GM12878 (cell line): ENCODE measurements at regions not wholly inside any gene's neighbourhood (a gene's known extent, or its start where the extent isn't known, plus 50 kb on each side); places are given as distances from the start of the nearest gene placed in this dataset.

Experiments used
- ATAC-seq: fragments of 200-7000 bp; cut with Tn5 transposase; 3 replicates; pipeline ENCODE4 v1.9.1; 2020; ENCODE audit warnings: mild to moderate bottlenecking, moderate library complexity
- BruUV-seq: library from RNA; stranded (reverse); fragments of 400-500 nt; replicated peaks from 2 replicates; lab custom pipeline; 2021; lab: Mats Ljungman, UMichigan
- CTCF ChIA-PET: fragments of 300-600 bp; sonication (Branson Sonifier 250); formaldehyde crosslinking; extraction: SDS; loops from one replicate; lab custom pipeline; 2021; ENCODE audit warnings: inconsistent platforms; lab: Yijun Ruan, JAX
- POLR2A ChIA-PET: fragments of 350-600 bp; formaldehyde crosslinking; extraction: SDS; loops from one replicate; lab custom pipeline; 2021; ENCODE audit warnings: inconsistent platforms; lab: Charles Lee
- RAD21 ChIA-PET: fragments of 300-600 bp; sonication (Branson Sonifier 250); formaldehyde crosslinking; loops from one replicate; lab custom pipeline; 2023; ENCODE audit warnings: antibody characterized with exemption; ENCODE audit not compliant: unreplicated experiment; lab: Charles Lee
- SMC1A ChIA-PET: fragments of 300-600 bp; sonication (Branson Sonifier 250); formaldehyde crosslinking; loops from one replicate; lab custom pipeline; 2023; ENCODE audit not compliant: unreplicated experiment, uncharacterized antibody; lab: Charles Lee
- DNase-seq: peaks from one replicate; pipeline ENCODE4 v3.0.0-alpha.2; 2011; ENCODE audit warnings: low read depth, low spot score
- FAIRE-seq: peaks from 3 replicates; lab custom pipeline; 2011; peaks lifted over from hg19 to GRCh38; lab: Jason Lieb, UNC
- H2AFZ ChIP-seq: 2 replicates; pipeline ENCODE4 v1.6.0; 2011; ENCODE audit warnings: low read depth, low read length, control low read depth; ENCODE audit not compliant: control insufficient read depth
- H3K27ac ChIP-seq: 2 replicates; pipeline ENCODE4 v1.5.1; 2011; ENCODE audit warnings: control low read depth; ENCODE audit not compliant: control insufficient read depth, insufficient read depth
- H3K27me3 ChIP-seq, 2 experiments: replicated peaks in 1 of 2; 2 replicates each; pipeline versions ENCODE4 v1.6.0 to v1.6.1; 2011; ENCODE audit warnings: low read length in 1 of 2; ENCODE audit not compliant: control insufficient read depth in 2 of 2, insufficient read depth in 2 of 2
- H3K36me3 ChIP-seq, 2 experiments: 2 replicates each; pipeline ENCODE4 v1.5.1; 2011; ENCODE audit warnings: low read length in 1 of 2; ENCODE audit not compliant: control insufficient read depth in 2 of 2, insufficient read depth in 2 of 2
- H3K4me1 ChIP-seq: 2 replicates; pipeline ENCODE4 v1.6.1; 2011; ENCODE audit warnings: mild to moderate bottlenecking, low read length, moderate library complexity, mixed read lengths; ENCODE audit not compliant: control insufficient read depth, insufficient read depth
- H3K4me2 ChIP-seq: 2 replicates; pipeline ENCODE4 v1.6.0; 2011; ENCODE audit warnings: control low read depth; ENCODE audit not compliant: control insufficient read depth, insufficient read depth
- H3K4me3 ChIP-seq: fragments of 200-600 bp; sonication (generic); 2 replicates; pipeline ENCODE4 v1.5.1; 2016
- H3K79me2 ChIP-seq: 2 replicates; pipeline ENCODE4 v1.6.0; 2011; ENCODE audit warnings: low read length; ENCODE audit not compliant: control insufficient read depth, insufficient read depth
- H3K9ac ChIP-seq: 2 replicates; pipeline ENCODE4 v1.8.0; 2011; ENCODE audit warnings: low read length, control low read depth, mixed read lengths; ENCODE audit not compliant: control insufficient read depth, insufficient read depth
- H3K9me3 ChIP-seq: replicated peaks from 3 replicates; pipeline ENCODE4 v1.5.1; 2011; ENCODE audit warnings: mild to moderate bottlenecking, low read length; ENCODE audit not compliant: control insufficient read depth, insufficient read depth
- H4K20me1 ChIP-seq: 2 replicates; pipeline ENCODE4 v1.6.0; 2011; ENCODE audit not compliant: control insufficient read depth, insufficient read depth
- ATF7 ChIP-seq: fragments of 450-650 bp; IDR thresholded peaks from 2 replicates; pipeline ENCODE4 v1.6.1; 2016; ENCODE audit warnings: low read depth, mild to moderate bottlenecking
- CHD2 ChIP-seq: IDR thresholded peaks from 2 replicates; pipeline ENCODE4 v1.6.1; 2011; ENCODE audit warnings: low read depth, low read length, improper control_type of control experiment, borderline replicate concordance
- IRF4 ChIP-seq: IDR thresholded peaks from 2 replicates; pipeline ENCODE4 v1.6.1; 2011; ENCODE audit warnings: low read depth, low read length
- KLF5 ChIP-seq: fragments of 450-650 bp; IDR thresholded peaks from 2 replicates; pipeline ENCODE4 v1.6.1; 2014; ENCODE audit warnings: mild to moderate bottlenecking; ENCODE audit not compliant: partially characterized antibody
- LARP7 ChIP-seq: fragments of 450-650 bp; IDR thresholded peaks from 2 replicates; pipeline ENCODE4 v1.6.1; 2017; ENCODE audit warnings: mild to moderate bottlenecking
- MEF2A ChIP-seq: IDR thresholded peaks from 2 replicates; pipeline ENCODE4 v1.6.1; 2011; ENCODE audit warnings: low read depth, mild to moderate bottlenecking, low read length, moderate library complexity; ENCODE audit not compliant: insufficient read depth
- MYC ChIP-seq: IDR thresholded peaks from 2 replicates; pipeline ENCODE4 v1.6.1; 2011; ENCODE audit warnings: mild to moderate bottlenecking, low read length, moderate library complexity, inconsistent platforms; ENCODE audit not compliant: insufficient read depth, insufficient replicate concordance, insufficient read length, severe bottlenecking
- POLR2AphosphoS5 ChIP-seq: IDR thresholded peaks from 2 replicates; pipeline ENCODE4 v1.6.1; 2011; ENCODE audit warnings: mild to moderate bottlenecking, low read length, inconsistent platforms
- STAT3 ChIP-seq: IDR thresholded peaks from 2 replicates; pipeline ENCODE4 v1.6.1; 2011; ENCODE audit warnings: low read depth, low read length, improper control_type of control experiment
- SUPT20H ChIP-seq: IDR thresholded peaks from 2 replicates; pipeline ENCODE4 v1.6.1; 2011; ENCODE audit warnings: low read depth, mild to moderate bottlenecking, low read length, moderate library complexity, borderline replicate concordance; ENCODE audit not compliant: control insufficient read depth
- ZNF217 ChIP-seq: fragments of 450-650 bp; IDR thresholded peaks from 2 replicates; pipeline ENCODE4 v1.6.1; 2017; ENCODE audit warnings: antibody characterized with exemption, mild to moderate bottlenecking
- WGBS: methylation state at CpG from one replicate; pipeline ENCODE4 v1.1.6; 2016; ENCODE audit warnings: low lambda C conversion rate; ENCODE audit not compliant: insufficient replicate concordance, insufficient coverage; ENCODE audit errors: missing lambda C conversion rate; 5-methylcytosine and 5-hydroxymethylcytosine counted together
- in situ Hi-C: fragments of 300-500 bp; cut with MboI; formaldehyde crosslinking; loops from 9 replicates; pipeline ENCODE4 v1.14.3; 2018; ENCODE audit warnings: mixed read lengths
- intact Hi-C: fragments of 100-400 bp; cut with micrococcal nuclease; formaldehyde crosslinking; loops from one replicate; pipeline ENCODE4 v1.14.2; 2022; ENCODE audit not compliant: unreplicated experiment
- TF ChIP-seq, protein P1 (sequence below): fragments of 450-650 bp; formaldehyde crosslinking; IDR thresholded peaks from 2 replicates; pipeline ENCODE4 v1.4.0; 2022; ENCODE audit warnings: mild to moderate bottlenecking, moderate library complexity
- TF ChIP-seq, protein P2 (sequence below): IDR thresholded peaks from 2 replicates; pipeline ENCODE4 v1.6.1; 2011; ENCODE audit warnings: borderline replicate concordance, low read depth, mild to moderate bottlenecking, moderate library complexity, low read length; ENCODE audit not compliant: insufficient read depth, poor library complexity, severe bottlenecking

DNA sequence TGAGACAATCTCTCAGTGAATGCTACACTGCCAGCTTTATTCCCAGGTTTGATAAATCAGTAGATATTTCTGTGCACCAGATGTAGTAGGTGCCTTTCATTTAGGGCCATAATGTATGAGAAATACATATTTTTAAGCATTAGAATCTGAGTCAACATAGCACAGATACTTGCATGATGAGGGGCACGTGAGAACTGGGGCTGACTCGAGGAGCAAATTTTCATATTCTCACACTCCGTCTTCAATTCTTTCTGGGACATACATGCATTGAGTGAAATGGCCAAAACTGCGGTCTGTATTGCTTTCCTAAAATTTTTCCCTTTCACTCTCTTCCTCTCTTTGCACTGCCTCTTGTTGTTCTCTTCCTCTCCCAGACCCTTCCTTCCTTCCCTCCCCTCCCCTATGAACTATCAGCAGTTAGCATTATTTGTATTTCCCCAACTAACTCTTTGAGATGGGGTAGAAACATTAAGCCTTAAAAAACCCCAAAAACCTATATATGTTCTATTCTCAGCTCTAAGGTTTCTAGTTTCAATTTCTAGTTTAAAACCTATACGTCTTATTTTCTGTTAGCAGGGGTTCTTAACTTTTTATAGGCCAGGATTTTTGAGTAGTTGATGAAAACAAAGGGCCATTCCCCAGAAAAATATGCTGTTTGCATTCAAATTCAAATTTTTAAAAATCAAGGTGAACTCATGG, 289.1 kb downstream of the PTBP2 start:
- RAD21 ChIA-PET = no interaction called here
- Histone ChIP-seq H3K27me3 (no peaks in the 10 kb centered on the region), H3K4me2 (no peak overlapping the region), H3K4me1 (no peaks in the 10 kb centered on the region), H3K4me3 (no peak overlapping the region), H3K27ac (no peak overlapping the region), H3K36me3 (no peaks in the 10 kb centered on the region), H3K79me2 (no peaks in the 10 kb centered on the region), H3K9ac (no peak overlapping the region), H4K20me1 (no peaks in the 10 kb centered on the region), H2AFZ (no peak overlapping the region), H3K9me3 (no peaks in the 10 kb centered on the region)
- no TSS peak for BruUV-seq
- WGBS = 30% methylated on average over 5 of the region's 5 CpGs
- ATAC-seq (peak; percentile 48), DNase-seq (no peak), FAIRE-seq (no peak)
- CTCF ChIA-PET = interaction anchor here (0.6 kb wide), 1 partner anchor 685 kb away, joined by 3 read pairs; no protein-coding TSS in a partner anchor
- no peak for TF ChIP-seq MYC
- TF ChIP-seq SUPT20H = no peak
- in situ Hi-C loops = no loop called here
- SMC1A ChIA-PET = no interaction called here
- intact Hi-C loops = no loop called here
- POLR2A ChIA-PET = no interaction called here

- intact Hi-C loops (no loop called here), in situ Hi-C loops (no loop called here)
- no peak for FAIRE-seq
- SMC1A ChIA-PET = interaction anchor here (1.0 kb wide), 1 partner anchor 16 kb away, joined by 3 read pairs; no protein-coding TSS in a partner anchor
- no peak for ATAC-seq
- POLR2A ChIA-PET = no interaction called here
- RAD21 ChIA-PET = no interaction called here
- no peak overlapping the region for H3K4me2 ChIP-seq
- CTCF ChIA-PET = no interaction called here
- H3K4me3 ChIP-seq = no peak overlapping the region
- no peak overlapping the region for H2AFZ ChIP-seq
- H3K4me1 ChIP-seq = no peaks in the 10 kb centered on the region
- H3K27ac ChIP-seq = no peak overlapping the region
- H3K79me2 ChIP-seq = no peaks in the 10 kb centered on the region
- no peaks in the 10 kb centered on the region for H3K9me3 ChIP-seq
- DNase-seq = no peak
- no peaks in the 10 kb centered on the region for H4K20me1 ChIP-seq
- 35% methylated on average over 2 of the region's 2 CpGs for WGBS
- H3K9ac ChIP-seq = no peak overlapping the region
- H3K27me3 ChIP-seq = no peaks in the 10 kb centered on the region
- BruUV-seq = no TSS peak
- H3K36me3 ChIP-seq = no peaks in the 10 kb centered on the region
- TF ChIP-seq KLF5 = no peak
- TF ChIP-seq, protein P1, sequence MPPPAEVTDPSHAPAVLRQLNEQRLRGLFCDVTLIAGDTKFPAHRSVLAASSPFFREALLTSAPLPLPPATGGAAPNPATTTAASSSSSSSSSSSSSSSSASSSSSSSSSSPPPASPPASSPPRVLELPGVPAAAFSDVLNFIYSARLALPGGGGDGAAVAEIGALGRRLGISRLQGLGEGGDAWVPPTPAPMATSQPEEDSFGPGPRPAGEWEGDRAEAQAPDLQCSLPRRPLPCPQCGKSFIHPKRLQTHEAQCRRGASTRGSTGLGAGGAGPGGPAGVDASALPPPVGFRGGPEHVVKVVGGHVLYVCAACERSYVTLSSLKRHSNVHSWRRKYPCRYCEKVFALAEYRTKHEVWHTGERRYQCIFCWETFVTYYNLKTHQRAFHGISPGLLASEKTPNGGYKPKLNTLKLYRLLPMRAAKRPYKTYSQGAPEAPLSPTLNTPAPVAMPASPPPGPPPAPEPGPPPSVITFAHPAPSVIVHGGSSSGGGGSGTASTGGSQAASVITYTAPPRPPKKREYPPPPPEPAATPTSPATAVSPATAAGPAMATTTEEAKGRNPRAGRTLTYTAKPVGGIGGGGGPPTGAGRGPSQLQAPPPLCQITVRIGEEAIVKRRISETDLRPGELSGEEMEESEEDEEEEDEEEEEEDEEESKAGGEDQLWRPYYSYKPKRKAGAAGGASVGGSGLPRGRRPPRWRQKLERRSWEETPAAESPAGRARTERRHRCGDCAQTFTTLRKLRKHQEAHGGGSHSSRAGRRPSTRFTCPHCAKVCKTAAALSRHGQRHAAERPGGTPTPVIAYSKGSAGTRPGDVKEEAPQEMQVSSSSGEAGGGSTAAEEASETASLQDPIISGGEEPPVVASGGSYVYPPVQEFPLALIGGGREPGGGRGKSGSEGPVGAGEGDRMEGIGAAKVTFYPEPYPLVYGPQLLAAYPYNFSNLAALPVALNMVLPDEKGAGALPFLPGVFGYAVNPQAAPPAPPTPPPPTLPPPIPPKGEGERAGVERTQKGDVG (CRISPR knock-in tag) = no peak
- TF ChIP-seq, protein P2, sequence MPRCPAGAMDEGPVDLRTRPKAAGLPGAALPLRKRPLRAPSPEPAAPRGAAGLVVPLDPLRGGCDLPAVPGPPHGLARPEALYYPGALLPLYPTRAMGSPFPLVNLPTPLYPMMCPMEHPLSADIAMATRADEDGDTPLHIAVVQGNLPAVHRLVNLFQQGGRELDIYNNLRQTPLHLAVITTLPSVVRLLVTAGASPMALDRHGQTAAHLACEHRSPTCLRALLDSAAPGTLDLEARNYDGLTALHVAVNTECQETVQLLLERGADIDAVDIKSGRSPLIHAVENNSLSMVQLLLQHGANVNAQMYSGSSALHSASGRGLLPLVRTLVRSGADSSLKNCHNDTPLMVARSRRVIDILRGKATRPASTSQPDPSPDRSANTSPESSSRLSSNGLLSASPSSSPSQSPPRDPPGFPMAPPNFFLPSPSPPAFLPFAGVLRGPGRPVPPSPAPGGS = no peak
- TF ChIP-seq LARP7 = no peak
- TF ChIP-seq ZNF217 = no peak
- TF ChIP-seq POLR2AphosphoS5 = no peak
- TF ChIP-seq IRF4 = no peak
- TF ChIP-seq ATF7 = no peak
- no peak for TF ChIP-seq MEF2A
- no peak for TF ChIP-seq SUPT20H
- TF ChIP-seq CHD2 = no peak
- TF ChIP-seq STAT3 = no peak
Observed at GRCh38 chr1:97013136-97013535, 291.6 kb downstream of the PTBP2 start.
